ENCODE measurements at regions not wholly inside any gene's neighbourhood (a gene's known extent, or its start where the extent isn't known, plus 50 kb on each side); places are given as distances from the start of the nearest gene placed in this dataset.

- no peak overlapping the region for H3K9ac ChIP-seq (ENCODE audit: low read length)
- H3K79me2 ChIP-seq (ENCODE audit: low read length), result no peaks in the 10 kb centered on the region
- no peaks in the 10 kb centered on the region for H3K4me1 ChIP-seq (ENCODE audit: low read length)
Measured at GRCh38 chr2:84271977-84272376, 187.1 kb downstream of the SUCLG1 start.

GRCh38 chr2:84257831-84258230 is 201.2 kb downstream of the SUCLG1 start:
- Histone ChIP-seq H3K9me2 (replicated peaks; ENCODE audit: insufficient read depth, low read length) (no peaks in the 10 kb centered on the region), H2AFZ (ENCODE audit: low read length) (0 out of 2 replicates have a peak overlapping the region, but pooled peaks have one; percentile 5), H3K4me2 (ENCODE audit: low read depth, low read length) (no peak overlapping the region), H3K36me3 (replicated peaks; ENCODE audit: insufficient read depth, low read length) (no peaks in the 10 kb centered on the region), H3K9me3 (replicated peaks; ENCODE audit: insufficient read depth, low read length) (no peaks in the 10 kb centered on the region), H3F3A (ENCODE audit: insufficient read depth, low read length) (no peaks in the 10 kb centered on the region), H3K27ac (ENCODE audit: low read length) (no peak overlapping the region), H4K20me1 (ENCODE audit: insufficient read depth, low read length) (no peaks in the 10 kb centered on the region), H3K4me3 (ENCODE audit: low read length) (no peak overlapping the region), H3K27me3 (replicated peaks; ENCODE audit: insufficient read depth, low read length) (no peaks in the 10 kb centered on the region), H3K79me2 (ENCODE audit: low read length) (no peaks in the 10 kb centered on the region), H3K4me1 (ENCODE audit: low read length) (no peaks in the 10 kb centered on the region), H3K9ac (ENCODE audit: low read length) (no peak overlapping the region)
- no peak for TF ChIP-seq EZH2phosphoT487 (IDR thresholded peaks at IDR 0.05; ENCODE audit: low read length)
- TF ChIP-seq CTCF (IDR thresholded peaks at IDR 0.05; ENCODE audit: low read length), result peak; percentile 38
- peak; percentile 53 for DNase-seq

More at GRCh38 chr2:84271977-84272376, 187.1 kb downstream of the SUCLG1 start:
- Histone ChIP-seq H4K20me1 (ENCODE audit: insufficient read depth, low read length) (no peaks in the 10 kb centered on the region), H3K9me2 (replicated peaks; ENCODE audit: insufficient read depth, low read length) (no peaks in the 10 kb centered on the region), H3K27me3 (replicated peaks; ENCODE audit: insufficient read depth, low read length) (no peaks in the 10 kb centered on the region), H3K4me2 (ENCODE audit: low read depth, low read length) (no peak overlapping the region), H3K9me3 (replicated peaks; ENCODE audit: insufficient read depth, low read length) (no peaks in the 10 kb centered on the region), H3K27ac (ENCODE audit: low read length) (no peak overlapping the region), H3F3A (ENCODE audit: insufficient read depth, low read length) (no peaks in the 10 kb centered on the region), H3K36me3 (replicated peaks; ENCODE audit: insufficient read depth, low read length) (no peaks in the 10 kb centered on the region), H3K4me3 (ENCODE audit: low read length) (no peak overlapping the region), H2AFZ (ENCODE audit: low read length) (no peak overlapping the region)
- DNase-seq, result no peak
- TF ChIP-seq EZH2 (optimal IDR thresholded peaks at IDR 0.05; ENCODE audit: low read depth, low read length) (no peak), CTCF (IDR thresholded peaks at IDR 0.05; ENCODE audit: low read length) (no peak), EZH2phosphoT487 (IDR thresholded peaks at IDR 0.05; ENCODE audit: low read length) (no peak)

DNA sequence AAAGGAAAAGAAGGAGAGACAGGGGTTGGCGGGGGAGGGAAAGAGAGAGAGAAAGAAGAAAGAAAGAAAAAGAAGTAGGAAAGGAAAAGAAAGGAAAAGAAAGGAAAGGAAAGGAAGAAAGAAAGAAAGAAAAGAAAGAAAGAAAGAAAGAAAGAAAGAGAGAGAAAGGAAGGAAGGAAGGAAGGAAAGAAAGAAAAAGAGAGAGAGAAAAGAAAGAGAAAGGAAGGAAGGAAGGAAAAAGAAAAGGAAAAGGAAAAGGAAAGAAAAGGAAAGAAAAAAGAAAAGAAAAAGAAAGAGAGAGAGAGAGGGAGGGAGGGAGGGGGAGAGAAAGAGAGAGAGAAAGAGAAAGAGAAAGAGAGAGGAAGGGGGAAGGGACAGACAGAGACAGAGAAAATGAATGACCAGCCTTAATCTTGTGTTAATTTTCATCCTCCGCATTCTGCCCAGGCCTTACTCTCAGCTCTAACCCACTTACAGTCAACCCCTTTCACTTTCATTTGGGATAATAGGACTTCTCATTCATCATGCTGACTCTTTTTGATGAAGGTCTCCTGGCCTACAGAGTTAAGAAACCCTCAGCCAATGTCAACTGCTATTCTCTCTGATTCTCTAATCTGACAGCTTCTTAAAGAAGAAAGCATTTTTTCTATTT is 207.3 kb downstream of the SUCLG1 start:
- Histone ChIP-seq H3K79me2 (ENCODE audit: low read length) (no peaks in the 10 kb centered on the region), H3K9ac (ENCODE audit: low read length) (no peak overlapping the region), H3K9me2 (replicated peaks; ENCODE audit: insufficient read depth, low read length) (no peaks in the 10 kb centered on the region), H3K4me3 (ENCODE audit: low read length) (no peak overlapping the region), H2AFZ (ENCODE audit: low read length) (no peak overlapping the region), H3K27me3 (replicated peaks; ENCODE audit: insufficient read depth, low read length) (no peaks in the 10 kb centered on the region), H4K20me1 (ENCODE audit: insufficient read depth, low read length) (no peaks in the 10 kb centered on the region), H3K27ac (ENCODE audit: low read length) (no peak overlapping the region), H3K4me2 (ENCODE audit: low read depth, low read length) (no peak overlapping the region), H3K36me3 (replicated peaks; ENCODE audit: insufficient read depth, low read length) (no peaks in the 10 kb centered on the region), H3K4me1 (ENCODE audit: low read length) (no peaks in the 10 kb centered on the region), H3K9me3 (replicated peaks; ENCODE audit: insufficient read depth, low read length) (no peaks in the 10 kb centered on the region), H3F3A (ENCODE audit: insufficient read depth, low read length) (no peaks in the 10 kb centered on the region)
- TF ChIP-seq EZH2 (optimal IDR thresholded peaks at IDR 0.05; ENCODE audit: low read depth, low read length) (no peak), CTCF (IDR thresholded peaks at IDR 0.05; ENCODE audit: low read length) (no peak), EZH2phosphoT487 (IDR thresholded peaks at IDR 0.05; ENCODE audit: low read length) (no peak)
- DNase-seq, result no peak
